22Rv1 (cell line): ENCODE measurements at regions not wholly inside any gene's neighbourhood (a gene's known extent, or its start where the extent isn't known, plus 50 kb on each side); places are given as distances from the start of the nearest gene placed in this dataset.

ENCODE experiments used
- CTCF ChIP-seq: fragments of 450-650 bp; IDR thresholded peaks from 2 replicates; pipeline ENCODE4 v1.5.1; 2017; ENCODE audit warnings: mild to moderate bottlenecking
- ZFX ChIP-seq: fragments of 450-650 bp; IDR thresholded peaks from 2 replicates; pipeline ENCODE4 v1.6.1; 2017; ENCODE audit warnings: antibody characterized with exemption, borderline replicate concordance

GRCh38 chr11:28666632-28667031, 558.4 kb downstream of the METTL15 start:
- TF ChIP-seq CTCF (no peak), ZFX (no peak)
